Cardiac muscle cell (in vitro differentiated cells and primary cell): ENCODE measurements at regions not wholly inside any gene's neighbourhood (a gene's known extent, or its start where the extent isn't known, plus 50 kb on each side); places are given as distances from the start of the nearest gene placed in this dataset.
"Not testable (repeated sequence)": the region's sequence is repeated elsewhere in the genome, so short reads cannot be mapped to it uniquely, and the experiment has no call there.

ENCODE experiments used
- DNase-seq, 2 donors: peaks; one replicate each; pipeline versions ENCODE4 v3.0.0 to v3.0.0-alpha.2; 2010 to 2017; ENCODE audit warnings: low read depth in 1 of 2, low spot score in 1 of 2
- H3K27ac ChIP-seq: fragments of 200-600 bp; sonication (generic); 2 replicates; pipeline ENCODE4 v1.5.1; 2016
- H3K27me3 ChIP-seq: fragments of 200-600 bp; sonication (generic); 2 replicates; pipeline ENCODE4 v1.6.0; 2016; ENCODE audit warnings: control low read depth
- H3K36me3 ChIP-seq: fragments of 200-600 bp; sonication (generic); 2 replicates; pipeline ENCODE4 v1.5.1; 2016; ENCODE audit warnings: control low read depth
- H3K4me1 ChIP-seq: fragments of 200-600 bp; sonication (generic); 2 replicates; pipeline ENCODE4 v1.8.1; 2017; ENCODE audit warnings: low read depth, mild to moderate bottlenecking, mixed run types
- H3K4me3 ChIP-seq: fragments of 200-600 bp; sonication (generic); 2 replicates; pipeline ENCODE4 v1.5.1; 2016; ENCODE audit warnings: mild to moderate bottlenecking
- H3K9me3 ChIP-seq: fragments of 200-600 bp; sonication (generic); 2 replicates; pipeline ENCODE4 v1.5.1; 2017; ENCODE audit warnings: low read depth, mild to moderate bottlenecking, control low read depth
- CTCF ChIP-seq: IDR thresholded peaks from 2 replicates; pipeline ENCODE4 v1.5.1; 2012; ENCODE audit warnings: low read depth, mild to moderate bottlenecking, low read length

GRCh38 chr13:80685942-80686341, 345.0 kb upstream of the SPRY2 start:
- no peak overlapping the region for H3K27ac ChIP-seq
- no peaks in the 10 kb centered on the region for H3K27me3 ChIP-seq
- DNase-seq: no peak
- H3K36me3 ChIP-seq: no peaks in the 10 kb centered on the region
- TF ChIP-seq CTCF: no peak
- no peaks in the 10 kb centered on the region for H3K4me1 ChIP-seq
- no peaks in the 10 kb centered on the region for H3K9me3 ChIP-seq
- no peak overlapping the region for H3K4me3 ChIP-seq

- Histone ChIP-seq H3K27me3 (no peaks in the 10 kb centered on the region), H3K4me1 (no peaks in the 10 kb centered on the region), H3K36me3 (no peaks in the 10 kb centered on the region), H3K9me3 (no peaks in the 10 kb centered on the region), H3K27ac (no peak overlapping the region), H3K4me3 (no peak overlapping the region)
- no peak for TF ChIP-seq CTCF
- no peak for DNase-seq
These were observed 343.5 kb upstream of the SPRY2 start for GRCh38 chr13:80684217-80684991.

- H3K4me3 ChIP-seq: no peak overlapping the region
- TF ChIP-seq CTCF: no peak
- no peaks in the 10 kb centered on the region for H3K9me3 ChIP-seq
- no peaks in the 10 kb centered on the region for H3K4me1 ChIP-seq
- H3K27me3 ChIP-seq: no peaks in the 10 kb centered on the region
- DNase-seq: no peak
- no peak overlapping the region for H3K27ac ChIP-seq
- no peaks in the 10 kb centered on the region for H3K36me3 ChIP-seq
These were observed 339.9 kb upstream of the SPRY2 start for GRCh38 chr13:80680786-80681366.

GRCh38 chr13:80679423-80679822, 338.5 kb upstream of the SPRY2 start:
- no peak overlapping the region for H3K27ac ChIP-seq
- no peak for DNase-seq
- no peaks in the 10 kb centered on the region for H3K4me1 ChIP-seq
- no peaks in the 10 kb centered on the region for H3K36me3 ChIP-seq
- H3K27me3 ChIP-seq: no peaks in the 10 kb centered on the region
- no peak overlapping the region for H3K4me3 ChIP-seq
- TF ChIP-seq CTCF: no peak
- H3K9me3 ChIP-seq: no peaks in the 10 kb centered on the region

- Histone ChIP-seq H3K27ac (no peak overlapping the region), H3K9me3 (no peaks in the 10 kb centered on the region), H3K27me3 (no peaks in the 10 kb centered on the region), H3K4me3 (no peak overlapping the region), H3K4me1 (no peaks in the 10 kb centered on the region), H3K36me3 (no peaks in the 10 kb centered on the region)
- no peak for DNase-seq
- no peak for TF ChIP-seq CTCF
These were observed 336.3 kb upstream of the SPRY2 start for GRCh38 chr13:80677227-80677626.

- not testable (repeated sequence) for H3K36me3 ChIP-seq, H3K4me3 ChIP-seq, H3K27me3 ChIP-seq, H3K4me1 ChIP-seq, DNase-seq, H3K9me3 ChIP-seq, H3K27ac ChIP-seq
These were observed 334.5 kb upstream of the SPRY2 start for GRCh38 chr13:80675442-80675841.
